NB4 (cell line): ENCODE measurements at regions not wholly inside any gene's neighbourhood (a gene's known extent, or its start where the extent isn't known, plus 50 kb on each side); places are given as distances from the start of the nearest gene placed in this dataset.

ENCODE experiments used
- POLR2A ChIP-seq: IDR thresholded peaks from 2 replicates; pipeline ENCODE4 v1.6.1; 2011; ENCODE audit warnings: mild to moderate bottlenecking; ENCODE audit not compliant: insufficient read length; ENCODE audit errors: extremely low read depth
- TF ChIP-seq, protein P1 (sequence below): IDR thresholded peaks from one replicate; pipeline ENCODE4 v1.5.1; 2012; ENCODE audit warnings: low read depth, low read length
- TF ChIP-seq, protein P2 (sequence below): IDR thresholded peaks from 2 replicates; pipeline ENCODE4 v1.6.1; 2011; ENCODE audit warnings: low read depth, low read length

DNA sequence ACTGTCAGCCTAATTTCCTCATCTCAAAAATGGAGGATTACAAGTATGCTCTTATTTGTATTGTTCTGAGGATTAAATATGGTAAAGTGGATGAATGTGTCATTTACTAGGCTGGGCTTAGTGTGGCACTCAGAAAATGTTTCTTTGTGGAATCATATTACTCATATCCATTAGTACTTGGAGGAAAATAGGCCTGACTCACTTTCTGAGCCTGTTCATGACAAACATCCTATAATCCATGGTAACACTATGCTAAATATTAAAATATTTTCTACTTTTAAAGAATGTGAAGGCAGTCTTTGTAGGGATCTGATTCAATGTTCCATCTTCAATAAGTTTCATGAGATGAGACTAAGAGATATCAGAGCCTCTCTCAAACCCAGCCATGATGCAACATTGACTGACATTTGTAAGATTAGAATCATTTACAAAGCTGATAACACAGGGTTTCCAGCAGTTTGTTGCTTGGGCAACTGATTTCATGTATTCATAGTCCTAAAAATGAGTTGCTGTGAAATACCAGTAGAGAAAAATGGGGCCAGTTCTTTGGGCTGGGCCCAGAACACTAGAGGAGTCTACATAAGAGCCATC is 1048.5 kb downstream of the NTRK3 start:
- TF ChIP-seq, protein P1, sequence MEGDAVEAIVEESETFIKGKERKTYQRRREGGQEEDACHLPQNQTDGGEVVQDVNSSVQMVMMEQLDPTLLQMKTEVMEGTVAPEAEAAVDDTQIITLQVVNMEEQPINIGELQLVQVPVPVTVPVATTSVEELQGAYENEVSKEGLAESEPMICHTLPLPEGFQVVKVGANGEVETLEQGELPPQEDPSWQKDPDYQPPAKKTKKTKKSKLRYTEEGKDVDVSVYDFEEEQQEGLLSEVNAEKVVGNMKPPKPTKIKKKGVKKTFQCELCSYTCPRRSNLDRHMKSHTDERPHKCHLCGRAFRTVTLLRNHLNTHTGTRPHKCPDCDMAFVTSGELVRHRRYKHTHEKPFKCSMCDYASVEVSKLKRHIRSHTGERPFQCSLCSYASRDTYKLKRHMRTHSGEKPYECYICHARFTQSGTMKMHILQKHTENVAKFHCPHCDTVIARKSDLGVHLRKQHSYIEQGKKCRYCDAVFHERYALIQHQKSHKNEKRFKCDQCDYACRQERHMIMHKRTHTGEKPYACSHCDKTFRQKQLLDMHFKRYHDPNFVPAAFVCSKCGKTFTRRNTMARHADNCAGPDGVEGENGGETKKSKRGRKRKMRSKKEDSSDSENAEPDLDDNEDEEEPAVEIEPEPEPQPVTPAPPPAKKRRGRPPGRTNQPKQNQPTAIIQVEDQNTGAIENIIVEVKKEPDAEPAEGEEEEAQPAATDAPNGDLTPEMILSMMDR = no peak
- no peak for TF ChIP-seq POLR2A
- TF ChIP-seq, protein P2, sequence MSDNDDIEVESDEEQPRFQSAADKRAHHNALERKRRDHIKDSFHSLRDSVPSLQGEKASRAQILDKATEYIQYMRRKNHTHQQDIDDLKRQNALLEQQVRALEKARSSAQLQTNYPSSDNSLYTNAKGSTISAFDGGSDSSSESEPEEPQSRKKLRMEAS = no peak
